ENCODE measurements at regions not wholly inside any gene's neighbourhood (a gene's known extent, or its start where the extent isn't known, plus 50 kb on each side); places are given as distances from the start of the nearest gene placed in this dataset.
A peak's percentile ranks its signal among the peaks of the same experiment; 100 is the strongest.

- H3K27ac ChIP-seq = peak overlapping the region; percentile 77
- TF ChIP-seq CTCF (conservative IDR thresholded peaks at IDR 0.05) = no peak
These were observed 152.0 kb upstream of the LPP start for GRCh38 chr3:188001926-188002325.

- H3K27ac ChIP-seq = peak overlapping the region; percentile 77
- no peak for TF ChIP-seq CTCF (conservative IDR thresholded peaks at IDR 0.05)
These were observed 151.3 kb upstream of the LPP start for GRCh38 chr3:188002626-188003138.

GRCh38 chr3:188003188-188004171 lies 150.5 kb upstream of the LPP start:
- H3K27ac ChIP-seq = peak overlapping the region; percentile 77

GRCh38 chr3:188006726-188007393 lies 147.1 kb upstream of the LPP start:
- H3K27ac ChIP-seq = no peak overlapping the region
- no peak for TF ChIP-seq CTCF (conservative IDR thresholded peaks at IDR 0.05)

More at GRCh38 chr3:188003188-188004171, 150.5 kb upstream of the LPP start:
- TF ChIP-seq CTCF (conservative IDR thresholded peaks at IDR 0.05) = no peak

- no peak overlapping the region for H3K27ac ChIP-seq
- no peak for TF ChIP-seq CTCF (conservative IDR thresholded peaks at IDR 0.05)
These were observed 146.1 kb upstream of the LPP start for GRCh38 chr3:188007897-188008296.

- no peak overlapping the region for H3K27ac ChIP-seq
- TF ChIP-seq CTCF (conservative IDR thresholded peaks at IDR 0.05) = no peak
These were observed 145.3 kb upstream of the LPP start for GRCh38 chr3:188008582-188009213.

- no peak for TF ChIP-seq CTCF (conservative IDR thresholded peaks at IDR 0.05)
- no peak overlapping the region for H3K27ac ChIP-seq
These were observed 143.5 kb upstream of the LPP start for GRCh38 chr3:188010478-188010877.

All from VCaP (cell line).